ENCODE measurements at regions not wholly inside any gene's neighbourhood (a gene's known extent, or its start where the extent isn't known, plus 50 kb on each side); places are given as distances from the start of the nearest gene placed in this dataset.

- TF ChIP-seq TOX (CRISPR knock-in tag; IDR thresholded peaks at IDR 0.05; ENCODE audit: borderline replicate concordance): no peak
- TF ChIP-seq GLIS3 (CRISPR knock-in tag; IDR thresholded peaks at IDR 0.05): no peak
- no peak for TF ChIP-seq PATZ1 (CRISPR knock-in tag; IDR thresholded peaks at IDR 0.05; ENCODE audit: borderline replicate concordance)
- TF ChIP-seq ZC3H10 (CRISPR knock-in tag; IDR thresholded peaks at IDR 0.05): no peak
- no peak for TF ChIP-seq ZFP3 (CRISPR knock-in tag; IDR thresholded peaks at IDR 0.05)
- TF ChIP-seq CSDC2 (CRISPR knock-in tag; IDR thresholded peaks at IDR 0.05): no peak
- TF ChIP-seq TSHZ2 (CRISPR knock-in tag; IDR thresholded peaks at IDR 0.05): no peak
- no peak for TF ChIP-seq ZNF8 (CRISPR knock-in tag; IDR thresholded peaks at IDR 0.05)
- no peak for TF ChIP-seq ESRRG (CRISPR knock-in tag; IDR thresholded peaks at IDR 0.05)
- no peak for TF ChIP-seq CREB5 (CRISPR knock-in tag; IDR thresholded peaks at IDR 0.05; ENCODE audit: low read depth)
- no peak for TF ChIP-seq CSRNP3 (CRISPR knock-in tag; IDR thresholded peaks at IDR 0.05)
Observed at GRCh38 chr12:107271523-107271922, 178.2 kb upstream of the CRY1 start.
